Heart right ventricle (tissue), 16 donors: ENCODE measurements at regions not wholly inside any gene's neighbourhood (a gene's known extent, or its start where the extent isn't known, plus 50 kb on each side); places are given as distances from the start of the nearest gene placed in this dataset.

ENCODE experiments used
- ATAC-seq, 8 donors: fragments of 200-7000 bp; cut with Tn5 transposase; one replicate each; pipeline ENCODE4 v1.9.1; 2020; ENCODE audit warnings: mild to moderate bottlenecking in 8 of 8, moderate library complexity in 8 of 8, moderate number of reproducible peaks in 1 of 8
- DNase-seq, 2 donors: peaks; one replicate each; pipeline ENCODE4 v3.0.0-alpha.2; 2020
- H3K27ac ChIP-seq, 10 donors: fragments of 200-600 bp; sonication (generic) in 2 of 10; one replicate each; pipeline versions ENCODE4 v1.5.0 to v1.8.0; 2020 to 2022; ENCODE audit warnings: mild to moderate bottlenecking in 3 of 10
- H3K27me3 ChIP-seq, 7 donors: fragments of 200-600 bp; one replicate each; pipeline ENCODE4 v1.8.0; 2021 to 2022; ENCODE audit warnings: mild to moderate bottlenecking in 2 of 7
- H3K36me3 ChIP-seq, 9 donors: fragments of 200-600 bp; sonication (generic) in 1 of 9; one replicate each; pipeline versions ENCODE4 v1.5.0 to v1.8.0; 2020 to 2022; ENCODE audit warnings: mild to moderate bottlenecking in 2 of 9
- H3K4me1 ChIP-seq, 9 donors: fragments of 200-600 bp; sonication (generic) in 1 of 9; one replicate each; pipeline versions ENCODE4 v1.5.0 to v1.8.0; 2020 to 2022; ENCODE audit warnings: mild to moderate bottlenecking in 4 of 9
- H3K4me3 ChIP-seq, 10 donors: fragments of 200-600 bp; sonication (generic) in 2 of 10; one replicate each; pipeline versions ENCODE4 v1.5.0 to v1.8.0; 2020 to 2022; ENCODE audit warnings: mild to moderate bottlenecking in 7 of 10, moderate library complexity in 2 of 10
- H3K9me3 ChIP-seq, 11 donors: fragments of 200-600 bp in 10 of 11; sonication (generic) in 2 of 11; one replicate each; pipeline versions ENCODE4 v1.5.0 to v1.8.0; 2013 to 2022; ENCODE audit warnings: mild to moderate bottlenecking in 2 of 11, control low read depth in 1 of 11, moderate library complexity in 1 of 11
- WGBS, 2 donors: extraction: QIAGEN DNeasy Blood & Tissue Kit; methylation state at CpG; one replicate each; pipeline ENCODE4 v1.1.7; 2013; ENCODE audit warnings: inconsistent platforms in 1 of 2; 5-methylcytosine and 5-hydroxymethylcytosine counted together
- intact Hi-C, 10 donors: fragments of 100-400 bp; cut with DNase I; formaldehyde crosslinking; loops; one replicate each; pipeline versions ENCODE4 v1.11.1 to v1.14.2; 2022
- TF ChIP-seq, protein P1 (sequence below), 9 donors: fragments of 200-600 bp; sonication (generic) in 2 of 9; IDR thresholded peaks; one replicate each; pipeline versions ENCODE4 v1.5.0 to v1.8.0; 2021 to 2022; ENCODE audit warnings: antibody characterized with exemption in 9 of 9, mild to moderate bottlenecking in 5 of 9, moderate library complexity in 1 of 9
- donor health status: Arrhythmogenic right ventricular cardiomyopathy.
- donor health status: ischemic (EF 13 %, LVEDD 7.1; RV severe dilation, severe dysfunction).
- donor health status: healthy with polysubstance abuse.
- donor health status: DM: no; HTN: yes; CAD: no.
- donor health status: DM: no; HTN: no; CAD: no.
- donor health status: ischemic (EF 25% LVEDD 6.9; RV normal size, moderate dysfunction).
- donor health status: ischemic (EF 25% LVEDD 5.7; RV mildly dilated, moderate dysfunction).
- donor health status: healthy.
- donor health status: DM: yes; HTN: yes; CAD: no.
- donor health status: Ischemic cardiomyopathy.
- donor health status: ischemic (EF 35%, LVEDD 5.7; RV mildly dilated, moderate dysfunction).
- donor health status: nonischemic (EF 11% LVEDD 7.7; RV severe dilation, severe dysfunction).
- donor health status: DM: yes; HTN: yes; CAD: no.
- donor health status: PGD.
- donor health status: ischemic (EF 29% LVEDD 5.4; RV normal size, mild dysfunction).
- donor health status: nonischemic (EF 23%, LVEDD 6.1; RV moderate dilation, normal function).

DNA sequence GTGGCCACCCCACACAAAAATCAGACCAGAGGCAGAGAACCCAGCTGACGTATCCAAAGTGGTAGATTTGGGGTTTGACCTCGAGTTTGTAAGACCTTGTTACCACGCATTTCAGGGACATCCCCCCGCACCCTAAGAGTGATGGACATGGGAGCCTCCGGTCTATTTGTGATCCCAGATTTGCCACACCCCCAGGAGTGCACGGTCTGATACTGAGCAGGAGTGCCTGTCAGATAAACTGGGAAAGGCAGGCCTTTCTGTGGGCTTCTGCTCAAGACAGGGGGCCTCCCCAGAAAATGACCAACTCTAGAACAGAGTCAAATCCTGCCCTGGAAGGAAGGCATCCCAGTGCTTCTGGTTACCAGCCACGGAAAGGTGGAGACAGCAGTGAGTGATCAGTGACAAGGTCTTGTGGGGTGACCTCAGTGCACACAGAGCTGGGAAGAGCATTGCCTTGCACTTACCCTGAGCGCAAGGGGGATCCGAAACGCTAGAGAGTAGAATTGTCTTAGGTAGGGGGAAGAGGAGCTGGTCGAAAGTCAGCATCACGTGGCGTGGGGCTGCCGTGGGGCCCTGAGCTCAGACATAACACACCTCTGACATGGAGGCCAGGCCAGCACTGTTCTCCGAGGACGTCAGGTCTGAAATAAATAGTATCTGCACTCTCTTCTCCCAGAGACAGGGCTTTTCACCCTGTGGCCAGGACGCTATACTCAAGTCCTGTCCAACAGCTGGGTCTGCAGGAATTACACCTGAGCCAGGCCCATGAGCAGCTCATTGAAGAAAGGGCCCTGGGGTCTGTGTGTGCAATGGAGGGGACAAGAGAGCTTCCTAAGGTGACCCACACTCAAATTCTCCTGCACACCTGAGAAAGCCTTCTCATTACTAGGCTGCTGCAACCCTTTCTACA is 242.4 kb upstream of the SALL3 start:
- ATAC-seq (peak in 1 of 8 donors; percentile 9), DNase-seq (no peak)
- Histone ChIP-seq H3K4me3 (no peak overlapping the region), H3K4me1 (no peaks in the 10 kb centered on the region), H3K27ac (no peak overlapping the region), H3K36me3 (no peaks in the 10 kb centered on the region), H3K9me3 (no peaks in the 10 kb centered on the region), H3K27me3 (peaks cover 0 to 7% (median 6%) of the 10 kb centered on the region in 7 donors)
- intact Hi-C loops, result no loop called here
- TF ChIP-seq, protein P1, sequence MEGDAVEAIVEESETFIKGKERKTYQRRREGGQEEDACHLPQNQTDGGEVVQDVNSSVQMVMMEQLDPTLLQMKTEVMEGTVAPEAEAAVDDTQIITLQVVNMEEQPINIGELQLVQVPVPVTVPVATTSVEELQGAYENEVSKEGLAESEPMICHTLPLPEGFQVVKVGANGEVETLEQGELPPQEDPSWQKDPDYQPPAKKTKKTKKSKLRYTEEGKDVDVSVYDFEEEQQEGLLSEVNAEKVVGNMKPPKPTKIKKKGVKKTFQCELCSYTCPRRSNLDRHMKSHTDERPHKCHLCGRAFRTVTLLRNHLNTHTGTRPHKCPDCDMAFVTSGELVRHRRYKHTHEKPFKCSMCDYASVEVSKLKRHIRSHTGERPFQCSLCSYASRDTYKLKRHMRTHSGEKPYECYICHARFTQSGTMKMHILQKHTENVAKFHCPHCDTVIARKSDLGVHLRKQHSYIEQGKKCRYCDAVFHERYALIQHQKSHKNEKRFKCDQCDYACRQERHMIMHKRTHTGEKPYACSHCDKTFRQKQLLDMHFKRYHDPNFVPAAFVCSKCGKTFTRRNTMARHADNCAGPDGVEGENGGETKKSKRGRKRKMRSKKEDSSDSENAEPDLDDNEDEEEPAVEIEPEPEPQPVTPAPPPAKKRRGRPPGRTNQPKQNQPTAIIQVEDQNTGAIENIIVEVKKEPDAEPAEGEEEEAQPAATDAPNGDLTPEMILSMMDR (IDR thresholded peaks at IDR 0.05), result no peak
- 64 to 68% methylated on average over 17 of the region's 17 CpGs for WGBS, 2 donors

DNA sequence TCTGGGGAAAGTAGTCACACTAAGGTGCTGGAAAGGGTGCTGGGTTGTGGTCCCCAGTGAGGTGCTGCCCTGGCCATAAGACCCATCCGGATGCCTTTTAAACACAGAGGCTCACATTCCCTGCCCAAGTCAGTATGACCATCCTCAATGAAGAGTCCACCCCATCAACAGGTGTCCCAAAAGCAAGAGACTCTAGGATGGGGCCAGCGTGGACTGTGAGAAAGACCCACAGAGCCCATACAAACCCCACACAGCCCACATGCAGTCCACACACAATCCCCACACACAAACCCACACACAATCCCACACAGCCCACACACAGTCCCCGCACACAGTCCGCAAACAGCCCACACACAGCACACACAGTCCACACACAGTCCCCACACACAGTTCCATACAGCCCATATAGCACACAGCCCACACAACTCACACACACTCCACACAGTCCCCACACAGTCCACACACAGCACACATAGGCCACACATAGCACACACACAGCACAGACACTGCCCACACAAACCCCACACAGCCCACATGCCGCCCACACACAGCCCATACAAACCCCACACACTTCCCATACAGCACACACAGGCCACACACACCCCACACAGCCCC is 241.4 kb upstream of the SALL3 start:
- intact Hi-C loops, result no loop called here
- Histone ChIP-seq H3K9me3 (no peaks in the 10 kb centered on the region), H3K36me3 (no peaks in the 10 kb centered on the region), H3K4me3 (no peak overlapping the region), H3K4me1 (no peaks in the 10 kb centered on the region), H3K27me3 (peaks cover 0 to 4% (median 0%) of the 10 kb centered on the region in 7 donors), H3K27ac (no peak overlapping the region)
- TF ChIP-seq, protein P1 (IDR thresholded peaks at IDR 0.05), result no peak
- no peak for DNase-seq
- peak in 1 of 8 donors; percentile 21 for ATAC-seq
- WGBS, 2 donors, result 86 to 91% methylated on average over 5 of the region's 5 CpGs

DNA sequence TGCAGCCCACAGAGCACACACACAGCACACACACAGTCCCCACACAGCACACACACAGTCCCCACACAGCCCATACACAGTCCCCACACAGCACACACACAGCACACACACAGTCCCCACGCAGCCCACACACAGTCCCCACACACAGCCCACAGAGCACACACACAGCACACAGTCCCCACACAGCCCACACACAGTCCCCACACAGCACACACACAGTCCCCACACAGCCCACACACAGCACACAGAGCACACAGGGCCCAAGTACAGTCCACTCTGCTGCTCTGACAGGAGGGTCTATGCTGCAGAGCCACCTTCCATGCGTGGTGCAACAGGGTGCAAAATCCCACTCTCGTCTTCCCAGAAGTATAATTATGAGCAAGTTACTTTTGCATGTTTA is 240.5 kb upstream of the SALL3 start:
- ATAC-seq (no peak), DNase-seq (no peak)
- intact Hi-C loops, result no loop called here
- no peaks in the 10 kb centered on the region for H3K36me3 ChIP-seq
- 89 to 95% methylated on average over 3 of the region's 3 CpGs for WGBS, 2 donors
- H3K27ac ChIP-seq, result no peak overlapping the region
- no peaks in the 10 kb centered on the region for H3K4me1 ChIP-seq
- no peak overlapping the region for H3K4me3 ChIP-seq
- TF ChIP-seq, protein P1 (IDR thresholded peaks at IDR 0.05), result no peak
- H3K9me3 ChIP-seq, result no peaks in the 10 kb centered on the region
- H3K27me3 ChIP-seq, result peaks cover 0 to 5% (median 0%) of the 10 kb centered on the region in 7 donors

DNA sequence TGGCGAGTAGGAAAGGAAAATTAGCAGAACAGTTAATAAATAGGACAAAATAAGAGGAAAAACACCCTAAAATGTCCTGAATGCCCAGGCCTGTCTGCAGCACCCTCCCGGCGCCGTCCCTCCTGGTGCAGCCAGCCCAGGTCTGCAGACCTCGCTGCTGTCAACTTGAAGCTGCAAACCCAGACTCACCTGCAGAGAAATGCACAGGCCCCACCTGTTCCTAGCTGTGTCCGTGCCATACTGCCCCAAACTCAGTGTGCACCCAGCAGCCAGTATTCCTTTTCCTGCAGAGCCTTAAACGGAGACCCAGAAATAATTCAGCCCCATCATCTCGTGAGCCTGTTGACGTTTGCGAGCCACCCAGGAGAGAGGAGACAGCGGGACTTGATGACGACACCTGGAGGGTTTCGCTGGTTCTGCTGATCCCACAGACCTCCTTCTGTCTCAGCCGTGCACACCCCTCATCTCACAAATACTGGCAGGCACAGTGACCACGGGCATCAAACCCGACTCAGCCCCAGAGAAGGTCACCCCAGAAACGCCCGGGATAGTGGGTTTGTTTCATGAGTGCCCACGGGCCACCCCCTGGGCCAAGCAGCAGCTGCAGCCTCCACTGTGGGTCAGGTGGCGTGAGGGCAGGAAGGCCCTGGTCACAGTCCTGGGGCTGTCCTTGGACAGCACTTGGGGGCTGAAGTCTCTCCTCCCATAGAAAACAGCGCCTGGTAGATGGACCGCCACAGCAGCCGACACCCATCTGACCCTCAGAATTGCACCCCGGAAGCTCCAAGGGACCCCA is 239.5 kb upstream of the SALL3 start:
- no peak for ATAC-seq
- H3K4me3 ChIP-seq, result no peak overlapping the region
- H3K27me3 ChIP-seq, result peaks cover 0 to 13% (median 0%) of the 10 kb centered on the region in 7 donors
- intact Hi-C loops, result no loop called here
- DNase-seq, result no peak
- no peaks in the 10 kb centered on the region for H3K4me1 ChIP-seq
- no peaks in the 10 kb centered on the region for H3K36me3 ChIP-seq
- TF ChIP-seq, protein P1 (IDR thresholded peaks at IDR 0.05), result no peak
- H3K9me3 ChIP-seq, result no peaks in the 10 kb centered on the region
- no peak overlapping the region for H3K27ac ChIP-seq
- 84 to 88% methylated on average over 24 of the region's 24 CpGs for WGBS, 2 donors
